ENCODE measurements at regions not wholly inside any gene's neighbourhood (a gene's known extent, or its start where the extent isn't known, plus 50 kb on each side); places are given as distances from the start of the nearest gene placed in this dataset.

DNA sequence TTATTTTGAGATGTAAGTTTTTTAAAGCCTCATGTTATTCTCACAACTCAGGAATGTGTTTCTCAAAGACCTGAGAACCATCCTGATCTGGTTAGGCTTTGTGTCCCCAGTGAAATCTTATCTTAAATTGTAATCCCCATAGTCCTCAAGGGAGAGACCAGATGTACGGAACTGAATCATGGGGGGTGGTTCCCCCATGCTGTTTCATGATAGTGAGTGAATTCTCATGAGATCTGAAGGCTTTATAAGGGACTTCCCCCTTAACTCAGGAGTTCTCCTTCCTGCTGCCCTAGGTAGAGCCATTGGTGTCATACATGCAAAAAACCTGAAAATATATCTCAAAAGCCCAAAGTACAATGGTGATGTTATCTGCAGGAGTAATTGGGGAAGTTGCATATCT is 836.7 kb downstream of the CBLN2 start:
- no peak for DNase-seq

DNA sequence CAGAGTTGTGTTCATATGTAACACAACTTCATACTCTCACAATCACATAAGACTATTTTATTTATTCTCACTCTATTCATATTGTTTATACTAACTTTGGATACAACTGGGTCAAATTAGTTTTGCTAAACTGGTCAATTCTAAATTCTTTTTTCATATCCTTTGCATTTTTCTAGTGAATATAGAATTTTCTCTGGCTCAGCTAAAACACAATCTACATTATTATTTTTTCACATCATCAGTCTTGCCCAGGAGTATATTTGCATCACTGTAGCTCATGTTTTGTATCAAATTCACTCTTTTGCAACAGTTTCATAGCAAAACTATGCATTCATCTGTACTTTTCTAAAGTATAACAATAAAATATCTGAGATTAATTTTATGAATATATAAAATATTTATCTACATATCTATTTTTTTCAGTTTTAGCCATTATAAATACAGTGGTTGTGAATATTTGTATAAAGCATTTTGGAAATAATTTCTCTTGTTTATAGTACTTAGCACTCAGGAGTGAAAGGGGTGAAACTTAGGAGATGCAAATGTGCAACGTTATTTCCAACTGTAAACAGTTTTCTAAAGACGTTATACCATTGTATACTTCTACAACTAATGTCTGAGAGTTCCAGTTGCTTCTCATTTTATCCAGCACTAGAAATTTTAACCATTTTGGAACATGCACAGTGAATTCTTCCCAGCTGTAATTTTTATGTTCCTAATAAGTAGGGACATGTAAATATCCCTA is 854.6 kb downstream of the CBLN2 start:
- no peak for DNase-seq

GRCh38 chr18:71682591-71682990 is 861.6 kb downstream of the CBLN2 start:
- DNase-seq: no peak

DNA sequence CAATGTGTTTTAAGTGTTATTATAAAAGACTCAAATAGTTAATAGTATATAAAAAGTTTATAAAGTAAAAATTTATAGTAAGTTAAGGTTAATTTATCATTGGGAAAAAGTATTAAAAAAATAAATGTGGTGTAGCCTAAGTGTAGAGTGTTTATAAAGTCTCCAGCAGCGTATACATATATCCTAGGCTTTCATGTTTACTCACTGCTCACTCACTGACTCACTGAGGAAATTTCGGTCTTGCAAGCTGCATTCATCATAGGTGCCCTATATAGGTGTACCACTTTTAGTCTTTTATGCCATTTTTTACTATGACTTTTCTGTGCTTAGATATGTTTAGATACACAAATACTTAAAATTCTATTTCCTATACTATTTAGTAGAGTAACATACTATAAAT is 866.0 kb downstream of the CBLN2 start:
- no peak for DNase-seq

DNA sequence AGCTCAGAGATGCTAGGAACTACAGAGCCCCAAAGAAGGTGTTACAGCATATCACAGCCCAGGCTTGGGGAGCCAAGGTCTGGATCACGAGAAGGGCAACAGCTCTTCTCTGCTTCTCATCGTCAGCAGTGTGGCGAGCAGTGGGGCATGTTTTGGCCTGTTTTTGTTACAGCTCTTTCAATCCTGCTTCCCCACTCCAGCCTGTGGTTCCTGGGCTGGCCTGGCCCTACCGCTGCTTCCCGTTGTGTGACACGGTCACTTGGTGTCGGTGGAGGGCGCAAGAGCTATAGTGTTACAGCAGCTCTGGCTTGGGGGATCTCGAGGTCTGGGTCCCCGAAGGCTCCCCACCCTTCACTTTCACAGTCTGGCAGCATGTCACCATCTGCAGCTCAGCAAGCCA is 870.2 kb downstream of the CBLN2 start:
- no peak for DNase-seq

DNA sequence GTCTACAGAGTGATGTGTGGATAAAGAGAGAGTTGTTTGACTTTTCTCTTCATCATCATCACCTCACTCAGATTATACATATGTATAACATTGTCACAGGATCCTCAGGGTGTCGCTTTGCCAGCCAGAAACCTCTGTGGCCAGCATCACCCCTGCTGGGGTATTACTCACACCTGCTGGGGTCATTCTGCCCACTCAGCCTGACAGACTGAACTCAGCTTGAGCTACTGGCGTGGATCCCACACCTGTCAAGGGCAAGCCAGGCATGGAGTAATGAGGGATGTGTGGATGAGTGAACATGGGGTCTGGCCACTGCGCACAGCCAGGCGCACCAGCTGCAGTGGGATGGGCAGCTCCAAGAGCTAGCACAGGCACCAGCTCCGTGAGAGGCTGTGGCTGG is 870.6 kb downstream of the CBLN2 start:
- DNase-seq: no peak

- DNase-seq: no peak
Measured at GRCh38 chr18:71666481-71666880, 877.7 kb downstream of the CBLN2 start.

DNA sequence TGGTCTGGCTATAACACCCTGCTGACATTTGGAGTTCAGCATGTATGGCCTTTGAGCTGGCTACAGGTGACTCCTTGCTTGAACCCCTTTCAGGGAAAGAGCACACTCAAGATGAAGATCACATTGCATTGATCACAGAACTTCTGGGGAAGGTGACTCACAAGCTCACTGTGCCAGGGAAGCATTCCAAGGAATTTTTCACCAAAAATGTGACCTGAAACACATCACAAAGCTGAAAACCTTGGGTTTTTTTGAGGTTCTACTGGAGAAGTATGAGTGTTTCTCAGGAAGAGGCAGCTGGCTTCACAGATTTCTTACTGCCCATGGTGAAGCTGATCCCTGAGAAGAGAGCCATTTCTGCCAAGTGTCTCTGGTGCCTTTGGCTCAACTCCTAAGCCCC is 879.0 kb downstream of the CBLN2 start:
- DNase-seq: no peak

DNA sequence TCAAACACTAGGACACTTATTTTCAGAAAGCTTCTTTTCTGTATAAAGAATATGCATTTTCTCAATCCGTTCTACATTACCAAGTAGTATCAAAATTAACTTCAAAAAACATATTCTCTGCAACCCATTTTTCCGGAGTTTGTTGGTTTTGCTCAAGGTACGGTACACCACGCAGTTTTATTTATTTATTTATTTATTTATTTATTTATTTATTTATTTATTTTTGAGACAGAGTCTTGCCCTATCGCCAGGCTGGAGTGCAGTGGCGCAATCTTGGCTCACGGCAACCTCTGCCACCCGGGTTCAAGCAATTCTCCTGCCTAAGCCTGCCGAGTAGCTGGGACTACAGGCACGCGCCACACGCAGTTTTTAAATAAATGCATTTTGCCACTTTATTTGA is 900.3 kb downstream of the CBLN2 start:
- no peak for DNase-seq

- DNase-seq: no peak
Measured at GRCh38 chr18:71630696-71631095, 913.4 kb downstream of the CBLN2 start.

- no peak for DNase-seq
Measured at GRCh38 chr18:71625556-71626090, 918.5 kb downstream of the CBLN2 start.

GRCh38 chr18:71598374-71598773 is 945.8 kb downstream of the CBLN2 start:
- no peak for DNase-seq

DNA sequence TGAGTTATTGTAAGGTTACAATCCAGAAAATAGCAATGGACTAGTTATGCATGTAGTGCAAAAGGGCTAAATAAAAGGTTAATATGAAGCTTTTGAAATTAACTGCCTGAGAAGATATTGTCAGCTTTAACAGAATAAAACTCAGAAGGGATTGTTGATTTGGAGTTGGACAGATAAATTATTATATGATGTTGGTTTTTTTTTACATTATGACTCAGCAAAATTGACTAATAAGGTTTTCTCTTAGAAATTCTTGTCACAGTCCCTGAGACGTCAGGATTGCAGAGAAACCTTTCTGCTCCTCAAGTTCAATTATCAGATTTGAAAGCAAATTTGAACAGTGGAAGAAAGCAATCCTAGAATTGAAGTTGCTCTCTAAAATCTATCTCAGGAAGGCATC is 946.9 kb downstream of the CBLN2 start:
- no peak for DNase-seq

DNA sequence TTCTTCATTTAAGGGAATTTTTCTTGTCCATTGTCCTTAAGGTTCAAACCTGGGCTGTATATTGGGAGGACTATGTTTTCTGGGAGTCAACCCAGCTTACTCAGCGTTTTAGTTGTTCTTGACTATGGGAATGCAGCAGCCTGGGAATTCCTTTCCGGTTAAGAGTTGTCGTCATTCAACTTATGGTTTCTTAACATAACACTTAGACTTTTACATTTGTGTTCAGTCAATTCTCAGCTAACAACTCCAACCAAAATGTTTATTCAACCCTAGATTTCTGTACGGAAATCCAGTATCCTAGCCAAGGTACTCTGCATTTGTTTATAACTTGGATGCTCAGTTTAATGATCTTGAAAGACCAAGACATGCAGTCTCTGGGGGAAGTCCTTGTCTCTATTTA is 960.9 kb downstream of the CBLN2 start:
- DNase-seq: no peak

DNA sequence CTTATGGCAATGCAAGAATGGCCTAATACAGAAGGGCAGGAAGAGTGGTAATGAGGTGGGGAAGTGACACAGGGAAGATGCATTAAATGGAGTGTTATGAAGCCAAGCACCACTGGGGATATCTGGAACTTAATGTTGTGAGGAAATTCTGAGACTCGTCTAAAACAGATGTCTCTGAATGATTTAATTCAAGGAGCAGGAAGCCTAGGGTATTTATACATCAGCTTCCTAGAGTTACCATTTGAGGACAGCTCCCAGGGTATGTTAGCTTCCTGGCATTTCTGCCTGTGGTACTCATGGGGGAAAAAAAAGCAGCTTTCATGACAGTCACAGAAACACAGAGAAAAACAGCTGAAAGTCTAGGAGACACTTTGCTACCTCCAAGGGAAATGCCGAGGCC is 989.5 kb downstream of the CBLN2 start:
- no peak for DNase-seq

- no peak for DNase-seq
Measured at GRCh38 chr18:71541643-71542042, 1002.5 kb downstream of the CBLN2 start.

DNA sequence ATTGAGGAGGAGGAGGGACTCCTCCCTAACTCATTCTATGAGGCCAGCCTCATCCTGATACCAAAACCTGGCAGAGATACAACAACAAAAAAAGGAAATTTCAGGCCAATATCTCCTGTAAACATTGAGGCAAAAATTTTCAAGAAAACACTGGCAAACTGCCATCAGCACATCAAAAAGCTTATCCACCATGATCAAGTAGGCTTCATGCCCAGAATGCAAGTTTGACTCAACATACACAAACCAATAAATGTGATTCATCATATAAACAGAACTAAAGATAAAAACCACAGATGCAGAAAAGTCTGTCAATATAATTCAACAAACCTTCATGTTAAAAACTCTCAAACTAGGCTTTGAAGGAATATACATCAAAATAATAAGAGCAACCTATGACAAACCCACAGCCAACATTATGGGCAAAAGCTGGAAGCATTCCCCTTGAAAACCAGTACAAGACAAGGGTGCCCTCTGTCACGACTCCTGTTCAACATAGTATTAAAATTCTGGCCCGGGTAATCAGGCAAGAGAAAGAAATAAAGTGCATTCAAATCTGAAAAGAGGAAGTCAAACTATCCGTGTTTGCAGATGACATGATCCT is 1014.3 kb downstream of the CBLN2 start:
- DNase-seq: peak; percentile 33

DNA sequence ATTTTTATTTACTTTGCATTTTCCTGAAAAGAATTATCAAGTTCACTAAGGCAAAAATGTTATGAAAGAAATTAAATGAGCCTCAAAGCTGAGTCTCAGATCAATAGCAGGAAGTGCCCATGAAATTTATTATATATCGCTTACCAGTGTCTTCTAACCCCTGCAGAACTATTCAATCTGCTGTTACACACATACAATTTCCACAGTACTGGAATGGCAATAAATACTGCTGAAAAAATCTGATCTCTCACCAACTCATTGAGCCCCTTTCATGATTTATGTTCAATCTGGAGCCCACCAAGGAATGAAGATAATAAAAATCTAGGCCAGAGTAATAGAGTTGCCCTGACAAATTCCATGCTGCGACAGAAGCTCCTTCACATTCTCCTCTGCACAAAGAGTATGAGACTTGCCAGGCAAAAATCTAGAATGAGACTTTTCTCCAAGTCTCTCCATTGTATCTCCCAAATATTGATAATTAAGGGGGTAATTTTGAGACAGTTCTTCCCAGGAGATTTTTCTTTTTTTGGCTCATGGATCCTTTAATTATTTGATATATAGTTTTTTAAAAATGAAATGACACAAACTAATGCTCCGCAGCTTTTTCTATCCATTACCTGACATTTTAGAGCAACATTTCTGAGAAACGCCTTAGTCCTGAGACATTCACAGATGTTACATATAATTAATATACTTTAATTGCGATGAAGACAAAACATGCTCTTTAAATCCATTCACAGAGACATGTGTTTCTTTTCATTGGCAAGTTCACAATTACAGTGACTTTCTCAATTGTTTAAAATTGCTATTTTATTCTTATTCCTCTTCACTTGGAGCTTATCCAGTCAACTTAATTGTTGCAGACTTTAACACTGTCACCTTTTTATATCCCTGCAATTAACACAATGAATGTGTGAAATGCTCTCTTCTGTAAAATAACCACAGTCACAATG is 1020.4 kb downstream of the CBLN2 start:
- DNase-seq: no peak

DNA sequence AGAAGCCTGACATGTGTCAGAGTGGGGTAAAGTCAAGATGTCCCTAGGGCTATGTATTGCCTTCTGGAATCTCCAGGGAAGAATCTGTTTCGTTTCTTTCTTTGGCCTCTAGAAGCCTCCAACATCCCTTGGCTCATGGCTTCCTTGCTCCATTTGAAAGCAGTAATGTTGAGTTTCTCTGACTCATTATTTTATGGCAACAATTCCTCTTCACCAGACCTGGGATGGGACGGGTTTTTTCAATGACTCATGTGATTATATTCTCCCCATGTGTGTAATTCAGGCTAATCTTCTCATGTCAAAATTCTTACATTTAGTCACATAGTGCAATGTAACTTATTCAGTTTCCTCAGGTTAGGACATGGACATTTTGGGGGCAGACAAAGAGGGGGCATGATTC is 1038.6 kb downstream of the CBLN2 start:
- DNase-seq: peak; percentile 1

GRCh38 chr18:71503222-71503621 is 1040.9 kb downstream of the CBLN2 start:
- DNase-seq: no peak

- DNase-seq: peak; percentile 7
Measured at GRCh38 chr18:71485611-71486010, 1058.5 kb downstream of the CBLN2 start.

- no peak for DNase-seq
Measured at GRCh38 chr18:71471963-71472725, 1072.0 kb downstream of the CBLN2 start.

DNA sequence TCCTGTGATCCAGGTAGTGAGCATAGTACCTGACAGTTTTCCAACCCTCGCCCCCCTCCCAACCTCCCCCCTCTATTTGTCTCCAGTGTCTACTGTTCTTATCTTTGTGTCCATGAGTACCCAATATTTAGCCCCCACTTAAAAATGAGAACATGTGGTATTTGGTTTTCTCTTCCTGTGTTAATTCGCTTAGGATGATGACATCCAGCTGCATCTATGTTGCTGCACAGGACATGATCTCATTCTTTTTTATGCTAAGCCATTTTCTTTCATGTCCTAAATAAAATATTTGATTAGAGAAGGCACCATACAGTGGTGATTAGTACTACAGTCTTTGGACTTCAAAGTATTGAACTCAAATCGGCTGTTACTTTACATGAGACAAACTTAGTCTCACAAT is 1087.9 kb downstream of the CBLN2 start:
- DNase-seq: no peak

Data from T1000 (cell line).